PC-9 (cell line): ENCODE measurements at regions not wholly inside any gene's neighbourhood (a gene's known extent, or its start where the extent isn't known, plus 50 kb on each side); places are given as distances from the start of the nearest gene placed in this dataset.

Experiments used
- CTCF ChIP-seq: fragments of 200-600 bp; sonication (generic); conservative IDR thresholded peaks from 2 replicates; pipeline ENCODE4 v1.6.1; 2017; ENCODE audit warnings: mixed run types, antibody characterized with exemption, mild to moderate bottlenecking, moderate library complexity
- EZH2 ChIP-seq: fragments of 200-600 bp; sonication (generic); IDR thresholded peaks from 2 replicates; pipeline ENCODE4 v1.8.0; 2017; ENCODE audit warnings: antibody characterized with exemption, low read depth

GRCh38 chr9:115543511-115543910 is 425.6 kb upstream of the TNC start:
- TF ChIP-seq CTCF (no peak), EZH2 (no peak)
